CD4-positive, alpha-beta T cell (primary cell): ENCODE measurements at regions not wholly inside any gene's neighbourhood (a gene's known extent, or its start where the extent isn't known, plus 50 kb on each side); places are given as distances from the start of the nearest gene placed in this dataset.

Experiments
- ATAC-seq: fragments of 200-7000 bp; cut with Tn5 transposase; one replicate; pipeline ENCODE4 v1.10.0; 2022; ENCODE audit warnings: mild to moderate bottlenecking; ENCODE audit not compliant: poor library complexity
- CTCF ChIA-PET: fragments of 350-600 bp; sonication (Branson Sonifier 250); formaldehyde crosslinking; loops from one replicate; lab custom pipeline; 2021; ENCODE audit warnings: antibody characterized with exemption, inconsistent platforms; lab: Charles Lee
- POLR2A ChIA-PET: fragments of 350-600 bp; sonication (Branson Sonifier 250); formaldehyde crosslinking; loops from one replicate; lab custom pipeline; 2021; ENCODE audit warnings: antibody characterized with exemption, inconsistent platforms; lab: Charles Lee
- DNase-seq, 14 experiments: peaks; one replicate each; pipeline ENCODE4 v3.0.0-alpha.2; 2013 to 2020; ENCODE audit warnings: mixed read lengths in 2 of 14
- H3K27ac ChIP-seq, 2 donors: one replicate each; pipeline versions ENCODE4 v1.5.1 to v1.7.0; 2013; ENCODE audit warnings: low read length in 2 of 2, low read depth in 1 of 2, mild to moderate bottlenecking in 1 of 2
- H3K27me3 ChIP-seq, 2 experiments: 1 replicate in 1 of 2; 2 replicates in 1 of 2; pipeline versions ENCODE4 v1.6.1 to v1.7.0; 2013; ENCODE audit warnings: low read length in 2 of 2, control low read depth in 1 of 2, mild to moderate bottlenecking in 1 of 2, moderate library complexity in 1 of 2; ENCODE audit not compliant: insufficient read depth in 2 of 2, control insufficient read depth in 1 of 2
- H3K36me3 ChIP-seq: one replicate; pipeline ENCODE4 v1.6.1; 2013; ENCODE audit warnings: low read length, control low read depth; ENCODE audit not compliant: insufficient read depth
- H3K4me1 ChIP-seq: one replicate; pipeline ENCODE4 v1.6.1; 2013; ENCODE audit warnings: low read length, control low read depth; ENCODE audit not compliant: insufficient read depth
- H3K4me3 ChIP-seq: one replicate; pipeline ENCODE4 v1.5.1; 2013; ENCODE audit warnings: mild to moderate bottlenecking, low read length, moderate library complexity
- H3K9me3 ChIP-seq, 2 experiments: 1 replicate in 1 of 2; 2 replicates in 1 of 2; pipeline versions ENCODE4 v1.6.1 to v1.7.0; 2013; ENCODE audit warnings: low read length in 2 of 2, mild to moderate bottlenecking in 2 of 2, control low read depth in 1 of 2, moderate library complexity in 1 of 2; ENCODE audit not compliant: control insufficient read depth in 1 of 2, insufficient read depth in 1 of 2
- H3K27ac Mint-ChIP-seq: one replicate; pipeline ENCODE4 v1.8.0; 2020; ENCODE audit warnings: mixed read lengths
- H3K27me3 Mint-ChIP-seq: one replicate; pipeline ENCODE4 v1.8.0; 2021; ENCODE audit warnings: mixed read lengths
- H3K36me3 Mint-ChIP-seq: one replicate; pipeline ENCODE4 v1.8.0; 2021; ENCODE audit warnings: low read depth, mixed read lengths
- H3K4me1 Mint-ChIP-seq: one replicate; pipeline ENCODE4 v1.8.0; 2021; ENCODE audit warnings: low read depth, mixed read lengths
- H3K4me3 Mint-ChIP-seq: one replicate; pipeline ENCODE4 v1.8.0; 2020; ENCODE audit warnings: mild to moderate bottlenecking, mixed read lengths
- H3K9me3 Mint-ChIP-seq: one replicate; pipeline ENCODE4 v1.8.0; 2020; ENCODE audit warnings: mixed read lengths
- intact Hi-C, 2 experiments: fragments of 100-400 bp; cut with DNase I in 1 of 2; cut with micrococcal nuclease in 1 of 2; formaldehyde crosslinking; loops; one replicate each; pipeline versions ENCODE4 v1.15.1 to v1.9.0; 2023 to 2025; cut with DNase I, micrococcal nuclease
- TF ChIP-seq, protein P1 (sequence below): fragments of 200-600 bp; IDR thresholded peaks from one replicate; pipeline ENCODE4 v1.8.0; 2022; ENCODE audit warnings: antibody characterized with exemption, mild to moderate bottlenecking

DNA sequence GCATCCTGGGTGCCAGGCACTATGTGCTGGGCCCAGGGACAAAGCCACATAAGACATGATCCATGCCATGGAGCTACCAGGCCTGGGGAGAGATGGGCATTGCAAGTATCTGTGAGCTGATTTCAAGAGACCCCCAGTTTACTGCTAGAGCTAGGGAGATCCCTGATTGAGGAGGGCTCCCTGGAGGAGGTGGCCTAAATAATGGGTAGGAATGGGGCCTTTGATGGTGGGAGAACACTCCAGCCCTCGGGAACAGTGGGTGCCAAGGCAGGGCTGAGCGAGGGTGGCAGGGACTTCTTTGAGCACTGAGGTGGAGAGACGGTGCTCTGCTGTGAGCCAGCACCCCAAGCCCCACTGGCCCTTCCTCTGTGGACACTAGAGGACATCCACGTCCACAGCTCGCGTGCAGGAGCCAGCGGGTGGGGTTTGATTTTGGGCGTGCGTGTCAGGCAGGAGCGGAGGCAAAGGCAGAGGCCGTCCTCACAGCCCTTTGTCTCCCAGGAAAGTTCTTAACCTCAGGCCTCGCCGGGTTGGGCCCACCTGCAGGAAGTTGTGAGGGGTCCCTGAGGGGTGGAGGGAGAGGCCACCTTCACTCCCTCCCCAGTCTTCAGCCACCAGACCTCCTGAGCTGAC lies 52.9 kb upstream of the PPARA start:
- H3K4me3 ChIP-seq, result no peak overlapping the region
- no peaks in the 10 kb centered on the region for H3K4me1 ChIP-seq
- no peak for ATAC-seq
- H3K27ac Mint-ChIP-seq, result no peak overlapping the region
- H3K9me3 ChIP-seq, result no peaks in the 10 kb centered on the region
- H3K4me3 Mint-ChIP-seq, result no peak overlapping the region
- DNase-seq, result no peak
- H3K27ac ChIP-seq, result no peak overlapping the region
- H3K36me3 Mint-ChIP-seq, result no peaks in the 10 kb centered on the region
- TF ChIP-seq, protein P1, sequence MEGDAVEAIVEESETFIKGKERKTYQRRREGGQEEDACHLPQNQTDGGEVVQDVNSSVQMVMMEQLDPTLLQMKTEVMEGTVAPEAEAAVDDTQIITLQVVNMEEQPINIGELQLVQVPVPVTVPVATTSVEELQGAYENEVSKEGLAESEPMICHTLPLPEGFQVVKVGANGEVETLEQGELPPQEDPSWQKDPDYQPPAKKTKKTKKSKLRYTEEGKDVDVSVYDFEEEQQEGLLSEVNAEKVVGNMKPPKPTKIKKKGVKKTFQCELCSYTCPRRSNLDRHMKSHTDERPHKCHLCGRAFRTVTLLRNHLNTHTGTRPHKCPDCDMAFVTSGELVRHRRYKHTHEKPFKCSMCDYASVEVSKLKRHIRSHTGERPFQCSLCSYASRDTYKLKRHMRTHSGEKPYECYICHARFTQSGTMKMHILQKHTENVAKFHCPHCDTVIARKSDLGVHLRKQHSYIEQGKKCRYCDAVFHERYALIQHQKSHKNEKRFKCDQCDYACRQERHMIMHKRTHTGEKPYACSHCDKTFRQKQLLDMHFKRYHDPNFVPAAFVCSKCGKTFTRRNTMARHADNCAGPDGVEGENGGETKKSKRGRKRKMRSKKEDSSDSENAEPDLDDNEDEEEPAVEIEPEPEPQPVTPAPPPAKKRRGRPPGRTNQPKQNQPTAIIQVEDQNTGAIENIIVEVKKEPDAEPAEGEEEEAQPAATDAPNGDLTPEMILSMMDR, result no peak
- peaks cover 22% of the 10 kb centered on the region for H3K36me3 ChIP-seq
- intact Hi-C loops, result no loop called here
- H3K27me3 ChIP-seq, result no peaks in the 10 kb centered on the region
- POLR2A ChIA-PET, result no interaction called here
- no peaks in the 10 kb centered on the region for H3K9me3 Mint-ChIP-seq
- H3K4me1 Mint-ChIP-seq, result no peaks in the 10 kb centered on the region
- CTCF ChIA-PET, result no interaction called here
- H3K27me3 Mint-ChIP-seq, result no peaks in the 10 kb centered on the region

DNA sequence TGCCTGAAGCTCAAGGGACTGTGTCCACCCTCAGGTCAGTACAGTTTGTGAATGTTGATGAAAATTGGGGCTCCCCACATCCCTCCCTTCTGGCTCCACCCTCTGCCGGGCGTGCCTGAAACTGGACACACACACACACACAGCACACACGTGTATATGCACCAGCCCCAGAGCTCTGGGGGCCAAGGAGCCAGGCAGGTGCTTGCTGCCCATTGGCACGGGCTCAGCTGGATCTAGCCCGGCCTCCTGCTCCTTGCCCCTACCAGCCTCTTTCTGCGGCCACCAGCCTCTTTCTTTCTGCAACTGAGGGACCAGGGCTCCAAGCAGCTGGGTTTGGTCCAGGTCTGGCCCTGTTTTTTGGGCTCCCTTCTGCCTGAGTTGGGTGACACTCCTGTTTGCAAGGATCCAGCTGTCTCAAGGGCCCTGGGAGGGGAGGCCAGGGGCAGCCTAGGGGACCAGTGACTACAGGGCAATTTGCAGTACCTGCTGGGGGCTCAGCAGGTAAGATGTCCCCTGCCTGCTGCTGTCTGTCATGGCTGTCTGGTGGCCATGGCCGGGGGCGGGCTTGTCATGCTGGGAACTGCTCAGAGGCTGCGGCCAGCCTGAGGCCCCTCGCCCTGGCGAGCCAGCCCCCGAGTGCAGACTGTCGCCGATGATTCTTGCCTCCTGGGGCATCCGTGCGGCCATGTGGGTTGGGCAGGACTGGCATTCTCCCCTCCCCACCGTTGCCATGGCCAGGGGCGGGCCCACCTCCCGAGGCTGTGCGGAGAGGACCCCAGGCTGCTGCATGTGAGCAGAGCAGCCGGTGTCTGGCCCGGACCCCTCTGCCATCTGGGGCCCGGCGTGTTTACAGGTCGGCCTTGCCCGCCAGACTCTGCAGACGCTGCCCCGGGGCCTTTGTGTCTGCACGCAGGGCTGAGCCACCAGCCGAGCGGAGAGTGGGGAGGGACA lies 51.5 kb upstream of the PPARA start:
- Mint-ChIP-seq H3K4me3 (no peak overlapping the region), H3K9me3 (no peaks in the 10 kb centered on the region), H3K4me1 (no peaks in the 10 kb centered on the region), H3K36me3 (no peaks in the 10 kb centered on the region), H3K27ac (no peak overlapping the region), H3K27me3 (no peaks in the 10 kb centered on the region)
- CTCF ChIA-PET, result no interaction called here
- DNase-seq (no peak), ATAC-seq (no peak)
- Histone ChIP-seq H3K4me3 (no peak overlapping the region), H3K36me3 (peaks cover 28% of the 10 kb centered on the region), H3K27ac (no peak overlapping the region), H3K27me3 (no peaks in the 10 kb centered on the region), H3K9me3 (no peaks in the 10 kb centered on the region), H3K4me1 (no peaks in the 10 kb centered on the region)
- POLR2A ChIA-PET, result interaction anchor here (0.7 kb wide), 1 partner anchor 58 kb away, joined by 3 read pairs; no protein-coding TSS in a partner anchor
- TF ChIP-seq, protein P1, result no peak
- intact Hi-C loops, result no loop called here

DNA sequence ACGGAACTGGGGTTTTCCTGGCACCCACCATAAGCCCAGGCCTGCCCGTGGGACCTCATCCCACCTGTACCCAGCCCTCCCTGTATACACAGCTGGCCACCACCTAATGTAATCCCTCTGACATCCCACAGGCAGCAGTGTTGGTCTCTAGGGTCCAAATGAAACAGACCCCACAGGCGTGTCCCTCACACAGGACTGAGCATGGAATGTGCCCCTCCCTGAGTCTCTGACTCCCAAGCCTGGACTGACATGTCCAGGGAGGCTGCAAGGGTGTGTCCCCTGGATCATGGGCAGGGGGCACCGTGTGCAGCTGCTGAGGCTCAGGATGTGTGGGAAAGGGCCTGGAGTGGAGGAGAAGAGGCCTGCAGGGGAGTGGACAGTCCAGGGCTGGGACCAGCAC lies 50.6 kb upstream of the PPARA start:
- TF ChIP-seq, protein P1, result no peak
- CTCF ChIA-PET, result no interaction called here
- Histone ChIP-seq H3K4me1 (no peaks in the 10 kb centered on the region), H3K9me3 (no peaks in the 10 kb centered on the region), H3K4me3 (no peak overlapping the region), H3K27ac (no peak overlapping the region), H3K27me3 (no peaks in the 10 kb centered on the region), H3K36me3 (peaks cover 28% of the 10 kb centered on the region)
- no peak overlapping the region for H3K27ac Mint-ChIP-seq
- intact Hi-C loops, result no loop called here
- ATAC-seq (no peak), DNase-seq (no peak)
- H3K36me3 Mint-ChIP-seq, result no peaks in the 10 kb centered on the region
- H3K4me3 Mint-ChIP-seq, result no peak overlapping the region
- H3K9me3 Mint-ChIP-seq, result no peaks in the 10 kb centered on the region
- POLR2A ChIA-PET, result no interaction called here
- H3K4me1 Mint-ChIP-seq, result no peaks in the 10 kb centered on the region
- H3K27me3 Mint-ChIP-seq, result no peaks in the 10 kb centered on the region
